ENCODE measurements at regions not wholly inside any gene's neighbourhood (a gene's known extent, or its start where the extent isn't known, plus 50 kb on each side); places are given as distances from the start of the nearest gene placed in this dataset.

DNA sequence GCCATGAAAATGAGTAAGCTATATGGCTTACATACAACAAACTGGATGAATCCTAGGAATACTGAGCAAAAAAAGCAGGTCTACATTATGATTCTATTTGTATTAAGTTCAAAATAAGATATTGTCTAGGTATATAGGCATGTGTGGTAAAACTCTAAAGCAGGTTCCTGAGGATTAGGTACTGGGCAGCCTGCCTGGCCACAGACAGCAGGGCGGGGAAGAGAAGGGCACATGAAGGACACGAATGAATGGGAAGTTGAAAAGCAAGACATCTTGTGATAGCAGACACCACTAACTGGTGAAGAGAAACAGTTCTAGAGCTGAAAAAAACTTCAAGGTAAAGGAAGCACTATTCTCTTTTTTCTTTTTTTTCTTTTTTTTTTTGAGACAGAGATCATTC lies 72.6 kb upstream of the SLC4A11 start:
- TF ChIP-seq, protein P1, sequence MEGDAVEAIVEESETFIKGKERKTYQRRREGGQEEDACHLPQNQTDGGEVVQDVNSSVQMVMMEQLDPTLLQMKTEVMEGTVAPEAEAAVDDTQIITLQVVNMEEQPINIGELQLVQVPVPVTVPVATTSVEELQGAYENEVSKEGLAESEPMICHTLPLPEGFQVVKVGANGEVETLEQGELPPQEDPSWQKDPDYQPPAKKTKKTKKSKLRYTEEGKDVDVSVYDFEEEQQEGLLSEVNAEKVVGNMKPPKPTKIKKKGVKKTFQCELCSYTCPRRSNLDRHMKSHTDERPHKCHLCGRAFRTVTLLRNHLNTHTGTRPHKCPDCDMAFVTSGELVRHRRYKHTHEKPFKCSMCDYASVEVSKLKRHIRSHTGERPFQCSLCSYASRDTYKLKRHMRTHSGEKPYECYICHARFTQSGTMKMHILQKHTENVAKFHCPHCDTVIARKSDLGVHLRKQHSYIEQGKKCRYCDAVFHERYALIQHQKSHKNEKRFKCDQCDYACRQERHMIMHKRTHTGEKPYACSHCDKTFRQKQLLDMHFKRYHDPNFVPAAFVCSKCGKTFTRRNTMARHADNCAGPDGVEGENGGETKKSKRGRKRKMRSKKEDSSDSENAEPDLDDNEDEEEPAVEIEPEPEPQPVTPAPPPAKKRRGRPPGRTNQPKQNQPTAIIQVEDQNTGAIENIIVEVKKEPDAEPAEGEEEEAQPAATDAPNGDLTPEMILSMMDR (conservative IDR thresholded peaks at IDR 0.05; ENCODE audit: low read depth in 2 of 2): no peak
- TF ChIP-seq CREB1 (CRISPR knock-in tag; IDR thresholded peaks at IDR 0.05; ENCODE audit: low read depth) (no peak), POLR2AphosphoS5 (IDR thresholded peaks at IDR 0.05; ENCODE audit: low read depth) (no peak), EZH2 (IDR thresholded peaks at IDR 0.05; ENCODE audit: low read depth, unreplicated experiment) (no peak), EZH2phosphoT487 (IDR thresholded peaks at IDR 0.05; ENCODE audit: unreplicated experiment) (no peak), ZNF114 (CRISPR knock-in tag; IDR thresholded peaks at IDR 0.05) (no peak), STAT1 (IDR thresholded peaks at IDR 0.05; ENCODE audit: unreplicated experiment) (no peak), REST (IDR thresholded peaks at IDR 0.05; ENCODE audit: unreplicated experiment) (no peak), JUNB (IDR thresholded peaks at IDR 0.05; ENCODE audit: unreplicated experiment) (no peak)
- TF ChIP-seq, protein P2, sequence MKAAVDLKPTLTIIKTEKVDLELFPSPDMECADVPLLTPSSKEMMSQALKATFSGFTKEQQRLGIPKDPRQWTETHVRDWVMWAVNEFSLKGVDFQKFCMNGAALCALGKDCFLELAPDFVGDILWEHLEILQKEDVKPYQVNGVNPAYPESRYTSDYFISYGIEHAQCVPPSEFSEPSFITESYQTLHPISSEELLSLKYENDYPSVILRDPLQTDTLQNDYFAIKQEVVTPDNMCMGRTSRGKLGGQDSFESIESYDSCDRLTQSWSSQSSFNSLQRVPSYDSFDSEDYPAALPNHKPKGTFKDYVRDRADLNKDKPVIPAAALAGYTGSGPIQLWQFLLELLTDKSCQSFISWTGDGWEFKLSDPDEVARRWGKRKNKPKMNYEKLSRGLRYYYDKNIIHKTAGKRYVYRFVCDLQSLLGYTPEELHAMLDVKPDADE (IDR thresholded peaks at IDR 0.05): no peak
- TF ChIP-seq, protein P3, sequence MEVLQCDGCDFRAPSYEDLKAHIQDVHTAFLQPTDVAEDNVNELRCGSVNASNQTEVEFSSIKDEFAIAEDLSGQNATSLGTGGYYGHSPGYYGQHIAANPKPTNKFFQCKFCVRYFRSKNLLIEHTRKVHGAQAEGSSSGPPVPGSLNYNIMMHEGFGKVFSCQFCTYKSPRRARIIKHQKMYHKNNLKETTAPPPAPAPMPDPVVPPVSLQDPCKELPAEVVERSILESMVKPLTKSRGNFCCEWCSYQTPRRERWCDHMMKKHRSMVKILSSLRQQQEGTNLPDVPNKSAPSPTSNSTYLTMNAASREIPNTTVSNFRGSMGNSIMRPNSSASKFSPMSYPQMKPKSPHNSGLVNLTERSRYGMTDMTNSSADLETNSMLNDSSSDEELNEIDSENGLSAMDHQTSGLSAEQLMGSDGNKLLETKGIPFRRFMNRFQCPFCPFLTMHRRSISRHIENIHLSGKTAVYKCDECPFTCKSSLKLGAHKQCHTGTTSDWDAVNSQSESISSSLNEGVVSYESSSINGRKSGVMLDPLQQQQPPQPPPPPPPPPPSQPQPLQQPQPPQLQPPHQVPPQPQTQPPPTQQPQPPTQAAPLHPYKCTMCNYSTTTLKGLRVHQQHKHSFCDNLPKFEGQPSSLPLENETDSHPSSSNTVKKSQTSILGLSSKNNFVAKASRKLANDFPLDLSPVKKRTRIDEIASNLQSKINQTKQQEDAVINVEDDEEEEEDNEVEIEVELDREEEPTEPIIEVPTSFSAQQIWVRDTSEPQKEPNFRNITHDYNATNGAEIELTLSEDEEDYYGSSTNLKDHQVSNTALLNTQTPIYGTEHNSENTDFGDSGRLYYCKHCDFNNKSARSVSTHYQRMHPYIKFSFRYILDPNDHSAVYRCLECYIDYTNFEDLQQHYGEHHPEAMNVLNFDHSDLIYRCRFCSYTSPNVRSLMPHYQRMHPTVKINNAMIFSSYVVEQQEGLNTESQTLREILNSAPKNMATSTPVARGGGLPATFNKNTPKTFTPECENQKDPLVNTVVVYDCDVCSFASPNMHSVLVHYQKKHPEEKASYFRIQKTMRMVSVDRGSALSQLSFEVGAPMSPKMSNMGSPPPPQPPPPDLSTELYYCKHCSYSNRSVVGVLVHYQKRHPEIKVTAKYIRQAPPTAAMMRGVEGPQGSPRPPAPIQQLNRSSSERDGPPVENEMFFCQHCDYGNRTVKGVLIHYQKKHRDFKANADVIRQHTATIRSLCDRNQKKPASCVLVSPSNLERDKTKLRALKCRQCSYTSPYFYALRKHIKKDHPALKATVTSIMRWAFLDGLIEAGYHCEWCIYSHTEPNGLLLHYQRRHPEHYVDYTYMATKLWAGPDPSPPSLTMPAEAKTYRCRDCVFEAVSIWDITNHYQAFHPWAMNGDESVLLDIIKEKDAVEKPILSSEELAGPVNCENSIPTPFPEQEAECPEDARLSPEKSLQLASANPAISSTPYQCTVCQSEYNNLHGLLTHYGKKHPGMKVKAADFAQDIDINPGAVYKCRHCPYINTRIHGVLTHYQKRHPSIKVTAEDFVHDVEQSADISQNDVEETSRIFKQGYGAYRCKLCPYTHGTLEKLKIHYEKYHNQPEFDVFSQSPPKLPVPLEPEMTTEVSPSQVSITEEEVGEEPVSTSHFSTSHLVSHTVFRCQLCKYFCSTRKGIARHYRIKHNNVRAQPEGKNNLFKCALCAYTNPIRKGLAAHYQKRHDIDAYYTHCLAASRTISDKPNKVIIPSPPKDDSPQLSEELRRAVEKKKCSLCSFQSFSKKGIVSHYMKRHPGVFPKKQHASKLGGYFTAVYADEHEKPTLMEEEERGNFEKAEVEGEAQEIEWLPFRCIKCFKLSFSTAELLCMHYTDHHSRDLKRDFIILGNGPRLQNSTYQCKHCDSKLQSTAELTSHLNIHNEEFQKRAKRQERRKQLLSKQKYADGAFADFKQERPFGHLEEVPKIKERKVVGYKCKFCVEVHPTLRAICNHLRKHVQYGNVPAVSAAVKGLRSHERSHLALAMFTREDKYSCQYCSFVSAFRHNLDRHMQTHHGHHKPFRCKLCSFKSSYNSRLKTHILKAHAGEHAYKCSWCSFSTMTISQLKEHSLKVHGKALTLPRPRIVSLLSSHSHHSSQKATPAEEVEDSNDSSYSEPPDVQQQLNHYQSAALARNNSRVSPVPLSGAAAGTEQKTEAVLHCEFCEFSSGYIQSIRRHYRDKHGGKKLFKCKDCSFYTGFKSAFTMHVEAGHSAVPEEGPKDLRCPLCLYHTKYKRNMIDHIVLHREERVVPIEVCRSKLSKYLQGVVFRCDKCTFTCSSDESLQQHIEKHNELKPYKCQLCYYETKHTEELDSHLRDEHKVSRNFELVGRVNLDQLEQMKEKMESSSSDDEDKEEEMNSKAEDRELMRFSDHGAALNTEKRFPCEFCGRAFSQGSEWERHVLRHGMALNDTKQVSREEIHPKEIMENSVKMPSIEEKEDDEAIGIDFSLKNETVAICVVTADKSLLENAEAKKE (CRISPR knock-in tag; IDR thresholded peaks at IDR 0.05): no peak
